Activated T-cell treated with anti-CD3 and anti-CD28 coated beads for 48 hours (primary cell): ENCODE measurements at regions not wholly inside any gene's neighbourhood (a gene's known extent, or its start where the extent isn't known, plus 50 kb on each side); places are given as distances from the start of the nearest gene placed in this dataset.

ENCODE experiments used
- DNase-seq: peaks from one replicate; pipeline ENCODE4 v3.0.0-alpha.2; 2020; ENCODE audit warnings: low read depth

GRCh38 chr18:8536231-8536630 lies 73.0 kb upstream of the RAB12 start:
- no peak for DNase-seq

DNA sequence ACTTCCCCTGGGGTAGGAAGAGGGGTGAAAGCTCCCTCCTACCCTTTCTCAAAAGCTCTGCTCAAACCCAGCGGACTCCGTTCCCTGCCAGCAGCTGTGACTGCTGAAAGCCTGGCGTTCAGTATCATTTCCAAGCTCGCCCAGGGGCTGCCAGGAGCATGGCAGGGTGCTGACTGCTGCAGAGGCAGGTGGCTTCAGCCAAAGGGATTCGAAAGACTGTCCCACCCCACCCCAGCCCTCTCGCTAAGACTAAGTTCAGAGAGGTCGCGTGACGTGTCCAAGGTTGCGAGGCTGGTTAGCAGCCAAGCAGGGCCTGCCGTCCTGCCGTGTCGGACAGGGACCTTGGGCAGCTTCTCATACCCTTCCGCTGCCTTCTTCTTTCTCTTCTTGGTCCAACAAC lies 72.3 kb upstream of the RAB12 start:
- no peak for DNase-seq

GRCh38 chr18:8537400-8537799 lies 71.8 kb upstream of the RAB12 start:
- DNase-seq = no peak

GRCh38 chr18:8538935-8539334 lies 70.3 kb upstream of the RAB12 start:
- no peak for DNase-seq

GRCh38 chr18:8546677-8547076 lies 62.6 kb upstream of the RAB12 start:
- DNase-seq = no peak

DNA sequence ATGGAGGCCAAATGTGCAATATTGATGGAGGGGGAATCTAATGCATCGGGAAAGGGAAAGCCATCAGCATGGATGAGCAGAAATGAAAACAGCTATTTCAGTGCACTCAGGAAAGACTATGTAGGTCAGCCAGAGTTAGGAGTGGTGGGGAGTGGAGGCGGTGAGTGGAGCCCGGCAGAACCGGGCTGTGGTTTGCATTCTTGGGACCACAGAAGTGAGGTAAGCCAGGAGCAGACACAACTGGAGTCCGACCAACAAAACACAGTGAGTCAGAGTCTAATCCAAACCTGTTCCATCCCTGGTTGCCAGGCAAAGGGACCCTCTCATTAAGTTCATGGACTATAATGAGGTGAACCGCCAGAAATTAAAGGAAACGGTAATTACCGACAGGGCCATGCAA lies 61.1 kb upstream of the RAB12 start:
- no peak for DNase-seq

DNA sequence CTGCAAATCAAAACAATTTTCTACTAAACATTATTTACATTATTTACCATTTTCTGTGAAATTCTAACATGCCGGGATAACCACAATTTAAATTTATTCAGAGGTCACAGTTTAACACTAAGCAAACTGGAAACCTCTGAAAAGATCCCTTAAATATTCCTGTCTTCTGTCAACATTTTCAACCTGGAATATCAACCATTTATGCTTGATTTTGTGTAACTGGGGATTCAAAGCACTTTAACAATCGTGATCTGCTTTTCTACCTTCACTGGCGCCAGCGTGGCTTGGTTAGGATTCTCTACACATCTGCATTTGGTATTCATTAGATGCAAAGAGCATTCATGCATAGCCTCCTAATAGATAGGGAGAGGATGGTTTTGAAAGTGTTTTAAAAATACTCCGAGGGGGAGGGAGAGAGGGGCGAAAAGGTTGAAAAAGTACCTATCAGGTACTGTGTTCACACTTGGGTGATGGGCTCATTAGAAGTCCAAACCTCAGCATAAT lies 59.9 kb upstream of the RAB12 start:
- no peak for DNase-seq

GRCh38 chr18:8552151-8552550 lies 57.1 kb upstream of the RAB12 start:
- no peak for DNase-seq

- no peak for DNase-seq
Measured at GRCh38 chr18:8554354-8554753, 54.9 kb upstream of the RAB12 start.

GRCh38 chr18:8556424-8556823 lies 52.8 kb upstream of the RAB12 start:
- no peak for DNase-seq
